Left renal pelvis (tissue), 4 donors: ENCODE measurements at regions not wholly inside any gene's neighbourhood (a gene's known extent, or its start where the extent isn't known, plus 50 kb on each side); places are given as distances from the start of the nearest gene placed in this dataset.

Source experiments
- DNase-seq, 4 donors: peaks; one replicate each; pipeline ENCODE4 v3.0.0-alpha.2; 2013; ENCODE audit warnings: low read depth in 4 of 4, low spot score in 3 of 4

- DNase-seq, result no peak
These were observed 111.6 kb downstream of the MATN1 start for GRCh38 chr1:30611741-30612309.

- DNase-seq, result no peak
These were observed 112.5 kb downstream of the MATN1 start for GRCh38 chr1:30610917-30611316.

GRCh38 chr1:30609999-30610345 lies 113.4 kb downstream of the MATN1 start:
- no peak for DNase-seq

GRCh38 chr1:30609336-30609998 lies 113.9 kb downstream of the MATN1 start:
- no peak for DNase-seq

- DNase-seq, result no peak
These were observed 115.7 kb downstream of the MATN1 start for GRCh38 chr1:30607723-30608122.

GRCh38 chr1:30606166-30606565 lies 117.2 kb downstream of the MATN1 start:
- no peak for DNase-seq

GRCh38 chr1:30605441-30605920 lies 117.9 kb downstream of the MATN1 start:
- no peak for DNase-seq

GRCh38 chr1:30604801-30605440 lies 118.5 kb downstream of the MATN1 start:
- DNase-seq, result no peak

- no peak for DNase-seq
These were observed 120.1 kb downstream of the MATN1 start for GRCh38 chr1:30603081-30603858.

- no peak for DNase-seq
These were observed 121.9 kb downstream of the MATN1 start for GRCh38 chr1:30601316-30602085.

GRCh38 chr1:30600706-30601105 lies 122.7 kb downstream of the MATN1 start:
- DNase-seq, result no peak

- no peak for DNase-seq
These were observed 123.1 kb downstream of the MATN1 start for GRCh38 chr1:30600258-30600657.

GRCh38 chr1:30599721-30600120 lies 123.7 kb downstream of the MATN1 start:
- DNase-seq, result no peak

- no peak for DNase-seq
These were observed 124.7 kb downstream of the MATN1 start for GRCh38 chr1:30598571-30599114.

- DNase-seq, result no peak
These were observed 125.7 kb downstream of the MATN1 start for GRCh38 chr1:30597711-30598110.

- DNase-seq, result no peak
These were observed 126.5 kb downstream of the MATN1 start for GRCh38 chr1:30596891-30597290.

GRCh38 chr1:30596470-30596869 lies 126.9 kb downstream of the MATN1 start:
- DNase-seq, result no peak

GRCh38 chr1:30589083-30589482 lies 134.3 kb downstream of the MATN1 start:
- DNase-seq, result no peak

GRCh38 chr1:30588311-30589073 lies 134.9 kb downstream of the MATN1 start:
- DNase-seq, result no peak

- no peak for DNase-seq
These were observed 136.7 kb downstream of the MATN1 start for GRCh38 chr1:30586671-30587070.
